WTC11 (cell line): ENCODE measurements at regions not wholly inside any gene's neighbourhood (a gene's known extent, or its start where the extent isn't known, plus 50 kb on each side); places are given as distances from the start of the nearest gene placed in this dataset.

Experiments used
- ATAC-seq: fragments of 200-7000 bp; cut with Tn5 transposase; 2 replicates; pipeline ENCODE4 v1.10.0; 2021; ENCODE audit warnings: mild to moderate bottlenecking, moderate library complexity
- CTCF ChIA-PET: fragments of 300-600 bp; sonication (Branson Sonifier 250); formaldehyde crosslinking; loops from one replicate; lab custom pipeline; 2021; ENCODE audit warnings: antibody characterized with exemption; lab: Charles Lee
- POLR2A ChIA-PET: fragments of 350-600 bp; sonication (Branson Sonifier 250); formaldehyde crosslinking; loops from one replicate; lab custom pipeline; 2021; ENCODE audit warnings: antibody characterized with exemption; lab: Charles Lee
- DNase-seq: peaks from one replicate; pipeline ENCODE4 v3.0.0; 2021; ENCODE audit warnings: low spot score
- H3K27ac Mint-ChIP-seq: 2 replicates; pipeline ENCODE4 v1.8.0; 2021; ENCODE audit warnings: mixed read lengths
- H3K27me3 Mint-ChIP-seq: 2 replicates; pipeline ENCODE4 v1.8.0; 2021; ENCODE audit warnings: low read depth, mild to moderate bottlenecking, moderate library complexity, mixed read lengths
- H3K36me3 Mint-ChIP-seq: 2 replicates; pipeline ENCODE4 v1.8.0; 2021; ENCODE audit warnings: mixed read lengths
- H3K4me1 Mint-ChIP-seq: 2 replicates; pipeline ENCODE4 v1.8.0; 2022; ENCODE audit warnings: mixed read lengths
- H3K4me3 Mint-ChIP-seq: 2 replicates; pipeline ENCODE4 v1.8.0; 2021; ENCODE audit warnings: mild to moderate bottlenecking, moderate library complexity, mixed read lengths
- H3K9me3 Mint-ChIP-seq: 2 replicates; pipeline ENCODE4 v1.8.0; 2021; ENCODE audit warnings: mixed read lengths
- ATF1 ChIP-seq: sonication (generic); formaldehyde crosslinking; IDR thresholded peaks from 2 replicates; pipeline ENCODE4 v1.8.1; 2023; ENCODE audit warnings: mild to moderate bottlenecking, moderate library complexity, missing genetic modification reagents
- CREB1 ChIP-seq: sonication (generic); formaldehyde crosslinking; IDR thresholded peaks from 2 replicates; pipeline ENCODE4 v1.8.0; 2023; ENCODE audit warnings: mild to moderate bottlenecking, missing genetic modification reagents
- EMX1 ChIP-seq: fragments of 250-450 bp; sonication (Bioruptor Pico); IDR thresholded peaks from 2 replicates; pipeline ENCODE4 v1.8.0; 2021; ENCODE audit warnings: mild to moderate bottlenecking
- FOXJ3 ChIP-seq: sonication (generic); formaldehyde crosslinking; IDR thresholded peaks from 2 replicates; pipeline ENCODE4 v1.9.0; 2021; ENCODE audit warnings: missing genetic modification reagents, mild to moderate bottlenecking, borderline replicate concordance
- FOXP1 ChIP-seq: sonication (generic); formaldehyde crosslinking; IDR thresholded peaks from 2 replicates; pipeline ENCODE4 v1.8.0; 2022; ENCODE audit warnings: missing genetic modification reagents, mild to moderate bottlenecking, moderate library complexity, borderline replicate concordance
- GRHL2 ChIP-seq: fragments of 250-450 bp; sonication (Bioruptor Pico); IDR thresholded peaks from 2 replicates; pipeline ENCODE4 v1.8.0; 2022; ENCODE audit warnings: mild to moderate bottlenecking, moderate library complexity; ENCODE audit not compliant: insufficient replicate concordance, severe bottlenecking
- IRF2 ChIP-seq: sonication (generic); formaldehyde crosslinking; IDR thresholded peaks from 2 replicates; pipeline ENCODE4 v1.8.0; 2022; ENCODE audit warnings: low read depth, missing genetic modification reagents, borderline replicate concordance
- JUN ChIP-seq: sonication (generic); formaldehyde crosslinking; IDR thresholded peaks from 2 replicates; pipeline ENCODE4 v1.8.0; 2023; ENCODE audit warnings: mild to moderate bottlenecking, missing genetic modification reagents
- MXD4 ChIP-seq: fragments of 250-450 bp; sonication (Bioruptor Pico); IDR thresholded peaks from 2 replicates; pipeline ENCODE4 v1.8.0; 2021; ENCODE audit warnings: mild to moderate bottlenecking, moderate library complexity, borderline replicate concordance
- NR1H2 ChIP-seq: sonication (generic); formaldehyde crosslinking; IDR thresholded peaks from 2 replicates; pipeline ENCODE4 v1.9.0; 2021; ENCODE audit warnings: mild to moderate bottlenecking, moderate library complexity, missing genetic modification reagents
- NR2C2 ChIP-seq: sonication (generic); formaldehyde crosslinking; IDR thresholded peaks from 2 replicates; pipeline ENCODE4 v1.8.0; 2022; ENCODE audit warnings: mild to moderate bottlenecking, missing genetic modification reagents
- OVOL2 ChIP-seq: fragments of 250-450 bp; sonication (Bioruptor Pico); IDR thresholded peaks from 2 replicates; pipeline ENCODE4 v1.9.0; 2021; ENCODE audit warnings: mild to moderate bottlenecking, borderline replicate concordance
- PRRX2 ChIP-seq: fragments of 250-450 bp; sonication (Bioruptor Pico); IDR thresholded peaks from 2 replicates; pipeline ENCODE4 v1.8.0; 2021; ENCODE audit warnings: mild to moderate bottlenecking
- RELA ChIP-seq: sonication (generic); formaldehyde crosslinking; IDR thresholded peaks from 2 replicates; pipeline ENCODE4 v1.8.1; 2022; ENCODE audit warnings: missing genetic modification reagents, mild to moderate bottlenecking, borderline replicate concordance
- RORB ChIP-seq: fragments of 250-450 bp; sonication (Bioruptor Pico); IDR thresholded peaks from 2 replicates; pipeline ENCODE4 v1.9.0; 2021; ENCODE audit warnings: mild to moderate bottlenecking
- SMAD3 ChIP-seq: sonication (generic); formaldehyde crosslinking; IDR thresholded peaks from 2 replicates; pipeline ENCODE4 v1.8.0; 2022; ENCODE audit warnings: missing genetic modification reagents, mild to moderate bottlenecking, borderline replicate concordance
- SMAD4 ChIP-seq: sonication (generic); formaldehyde crosslinking; IDR thresholded peaks from 2 replicates; pipeline ENCODE4 v1.8.0; 2022; ENCODE audit warnings: mild to moderate bottlenecking, missing genetic modification reagents
- TEAD1 ChIP-seq: sonication (generic); formaldehyde crosslinking; IDR thresholded peaks from 2 replicates; pipeline ENCODE4 v1.8.0; 2022; ENCODE audit warnings: mild to moderate bottlenecking, missing genetic modification reagents
- TEAD4 ChIP-seq: sonication (generic); formaldehyde crosslinking; IDR thresholded peaks from 2 replicates; pipeline ENCODE4 v1.8.0; 2022; ENCODE audit warnings: mild to moderate bottlenecking, missing genetic modification reagents
- ZNF121 ChIP-seq: sonication (generic); formaldehyde crosslinking; IDR thresholded peaks from 2 replicates; pipeline ENCODE4 v1.8.0; 2023; ENCODE audit warnings: missing genetic modification reagents
- ZNF138 ChIP-seq: sonication (generic); formaldehyde crosslinking; conservative IDR thresholded peaks from 2 replicates; pipeline ENCODE4 v1.8.1; 2022; ENCODE audit warnings: mild to moderate bottlenecking, moderate library complexity, missing genetic modification reagents
- ZNF317 ChIP-seq: sonication (generic); formaldehyde crosslinking; IDR thresholded peaks from 2 replicates; pipeline ENCODE4 v1.8.1; 2023; ENCODE audit warnings: low read depth, mild to moderate bottlenecking, moderate library complexity, missing genetic modification reagents, borderline replicate concordance
- TF ChIP-seq, protein P1 (sequence below): sonication (generic); formaldehyde crosslinking; IDR thresholded peaks from 2 replicates; pipeline ENCODE4 v1.8.0; 2022; ENCODE audit warnings: mild to moderate bottlenecking, missing genetic modification reagents
- TF ChIP-seq, protein P2 (sequence below): sonication (generic); formaldehyde crosslinking; IDR thresholded peaks from 2 replicates; pipeline ENCODE4 v1.8.1; 2022; ENCODE audit warnings: mild to moderate bottlenecking, missing genetic modification reagents, moderate library complexity, borderline replicate concordance
- TF ChIP-seq, protein P3 (sequence below): sonication (generic); formaldehyde crosslinking; conservative IDR thresholded peaks from 2 replicates; pipeline ENCODE4 v1.8.1; 2023; ENCODE audit warnings: mild to moderate bottlenecking, low read depth, missing genetic modification reagents, moderate library complexity
- TF ChIP-seq, protein P4 (sequence below): sonication (generic); formaldehyde crosslinking; IDR thresholded peaks from 2 replicates; pipeline ENCODE4 v1.8.0; 2022; ENCODE audit warnings: mild to moderate bottlenecking, missing genetic modification reagents
- TF ChIP-seq, protein P5 (sequence below): sonication (generic); formaldehyde crosslinking; IDR thresholded peaks from 2 replicates; pipeline ENCODE4 v1.8.0; 2022; ENCODE audit warnings: mild to moderate bottlenecking, missing genetic modification reagents
- TF ChIP-seq, protein P6 (sequence below): sonication (generic); formaldehyde crosslinking; IDR thresholded peaks from 2 replicates; pipeline ENCODE4 v1.8.1; 2022; ENCODE audit warnings: mild to moderate bottlenecking, moderate library complexity, missing genetic modification reagents

DNA sequence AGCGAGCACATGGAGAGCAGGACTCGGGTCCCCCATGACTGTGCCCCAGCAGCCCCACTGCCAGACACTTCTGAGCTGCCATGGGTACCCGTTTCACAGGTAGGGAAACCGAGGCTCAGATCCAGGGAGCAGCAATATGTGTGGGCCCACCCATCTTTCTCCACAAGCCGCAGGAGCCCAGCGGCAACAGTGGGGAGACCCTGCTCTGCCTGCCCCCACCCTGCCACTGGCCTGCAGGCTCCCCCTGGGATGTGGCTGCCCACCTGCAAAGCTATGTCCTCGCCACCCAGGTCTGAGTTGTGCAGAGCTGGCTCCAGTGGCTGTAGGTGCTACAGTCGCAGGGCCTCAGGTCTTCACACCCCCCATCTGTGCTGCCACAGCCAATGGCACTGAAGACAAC lies 50.6 kb upstream of the C1QTNF9B start:
- H3K27me3 Mint-ChIP-seq, result no peaks in the 10 kb centered on the region
- H3K36me3 Mint-ChIP-seq, result no peaks in the 10 kb centered on the region
- DNase-seq (no peak), ATAC-seq (no peak)
- CTCF ChIA-PET, result interaction anchor here (1.3 kb wide), 1 partner anchor 9 kb away, joined by 3 read pairs; no protein-coding TSS in a partner anchor
- peaks cover 5% of the 10 kb centered on the region; the same call in 1 of the 2 replicates for H3K9me3 Mint-ChIP-seq
- TF ChIP-seq, protein P1, sequence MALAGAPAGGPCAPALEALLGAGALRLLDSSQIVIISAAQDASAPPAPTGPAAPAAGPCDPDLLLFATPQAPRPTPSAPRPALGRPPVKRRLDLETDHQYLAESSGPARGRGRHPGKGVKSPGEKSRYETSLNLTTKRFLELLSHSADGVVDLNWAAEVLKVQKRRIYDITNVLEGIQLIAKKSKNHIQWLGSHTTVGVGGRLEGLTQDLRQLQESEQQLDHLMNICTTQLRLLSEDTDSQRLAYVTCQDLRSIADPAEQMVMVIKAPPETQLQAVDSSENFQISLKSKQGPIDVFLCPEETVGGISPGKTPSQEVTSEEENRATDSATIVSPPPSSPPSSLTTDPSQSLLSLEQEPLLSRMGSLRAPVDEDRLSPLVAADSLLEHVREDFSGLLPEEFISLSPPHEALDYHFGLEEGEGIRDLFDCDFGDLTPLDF, result no peak
- no peak for TF ChIP-seq SMAD4 (CRISPR knock-in tag)
- no peak for TF ChIP-seq FOXJ3 (CRISPR knock-in tag)
- TF ChIP-seq CREB1 (CRISPR knock-in tag), result no peak
- TF ChIP-seq EMX1 (CRISPR knock-in tag), result no peak
- TF ChIP-seq SMAD3 (CRISPR knock-in tag), result no peak
- TF ChIP-seq, protein P2, sequence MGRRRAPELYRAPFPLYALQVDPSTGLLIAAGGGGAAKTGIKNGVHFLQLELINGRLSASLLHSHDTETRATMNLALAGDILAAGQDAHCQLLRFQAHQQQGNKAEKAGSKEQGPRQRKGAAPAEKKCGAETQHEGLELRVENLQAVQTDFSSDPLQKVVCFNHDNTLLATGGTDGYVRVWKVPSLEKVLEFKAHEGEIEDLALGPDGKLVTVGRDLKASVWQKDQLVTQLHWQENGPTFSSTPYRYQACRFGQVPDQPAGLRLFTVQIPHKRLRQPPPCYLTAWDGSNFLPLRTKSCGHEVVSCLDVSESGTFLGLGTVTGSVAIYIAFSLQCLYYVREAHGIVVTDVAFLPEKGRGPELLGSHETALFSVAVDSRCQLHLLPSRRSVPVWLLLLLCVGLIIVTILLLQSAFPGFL (CRISPR knock-in tag), result no peak
- no peak for TF ChIP-seq TEAD1 (CRISPR knock-in tag)
- TF ChIP-seq, protein P3, sequence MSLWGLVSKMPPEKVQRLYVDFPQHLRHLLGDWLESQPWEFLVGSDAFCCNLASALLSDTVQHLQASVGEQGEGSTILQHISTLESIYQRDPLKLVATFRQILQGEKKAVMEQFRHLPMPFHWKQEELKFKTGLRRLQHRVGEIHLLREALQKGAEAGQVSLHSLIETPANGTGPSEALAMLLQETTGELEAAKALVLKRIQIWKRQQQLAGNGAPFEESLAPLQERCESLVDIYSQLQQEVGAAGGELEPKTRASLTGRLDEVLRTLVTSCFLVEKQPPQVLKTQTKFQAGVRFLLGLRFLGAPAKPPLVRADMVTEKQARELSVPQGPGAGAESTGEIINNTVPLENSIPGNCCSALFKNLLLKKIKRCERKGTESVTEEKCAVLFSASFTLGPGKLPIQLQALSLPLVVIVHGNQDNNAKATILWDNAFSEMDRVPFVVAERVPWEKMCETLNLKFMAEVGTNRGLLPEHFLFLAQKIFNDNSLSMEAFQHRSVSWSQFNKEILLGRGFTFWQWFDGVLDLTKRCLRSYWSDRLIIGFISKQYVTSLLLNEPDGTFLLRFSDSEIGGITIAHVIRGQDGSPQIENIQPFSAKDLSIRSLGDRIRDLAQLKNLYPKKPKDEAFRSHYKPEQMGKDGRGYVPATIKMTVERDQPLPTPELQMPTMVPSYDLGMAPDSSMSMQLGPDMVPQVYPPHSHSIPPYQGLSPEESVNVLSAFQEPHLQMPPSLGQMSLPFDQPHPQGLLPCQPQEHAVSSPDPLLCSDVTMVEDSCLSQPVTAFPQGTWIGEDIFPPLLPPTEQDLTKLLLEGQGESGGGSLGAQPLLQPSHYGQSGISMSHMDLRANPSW (CRISPR knock-in tag), result no peak
- no peak for TF ChIP-seq NR1H2 (CRISPR knock-in tag)
- H3K27ac Mint-ChIP-seq, result no peak overlapping the region
- POLR2A ChIA-PET, result no interaction called here
- H3K4me1 Mint-ChIP-seq, result no peaks in the 10 kb centered on the region
- no peak overlapping the region for H3K4me3 Mint-ChIP-seq

DNA sequence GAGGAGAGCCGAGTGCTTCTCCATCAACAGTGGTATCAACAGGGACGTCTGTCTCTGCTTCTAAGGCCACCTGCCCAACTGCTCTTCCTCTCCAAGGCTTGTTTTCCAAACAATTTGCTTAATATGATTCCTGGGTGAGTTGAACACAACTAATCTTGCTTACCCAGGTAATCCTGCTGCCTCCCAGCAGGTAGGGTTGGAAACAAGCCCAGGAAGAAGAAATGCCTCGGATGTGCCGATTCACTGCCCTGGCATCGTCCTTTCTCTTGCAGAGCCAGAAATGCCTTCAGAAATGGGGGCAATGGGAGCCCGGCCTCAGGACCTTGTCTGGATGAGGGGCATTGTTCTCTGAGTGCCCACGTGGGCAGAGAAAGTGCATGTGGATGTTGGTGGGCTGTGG lies 51.9 kb upstream of the C1QTNF9B start:
- peaks cover 5% of the 10 kb centered on the region; the same call in 1 of the 2 replicates for H3K9me3 Mint-ChIP-seq
- no peak overlapping the region for H3K4me3 Mint-ChIP-seq
- ATAC-seq (no peak), DNase-seq (no peak)
- H3K27ac Mint-ChIP-seq, result no peak overlapping the region
- no peaks in the 10 kb centered on the region for H3K27me3 Mint-ChIP-seq
- POLR2A ChIA-PET, result no interaction called here
- CTCF ChIA-PET, result interaction anchor here (1.0 kb wide), 1 partner anchor 12 kb away, joined by 8 read pairs; no protein-coding TSS in a partner anchor
- no peaks in the 10 kb centered on the region for H3K4me1 Mint-ChIP-seq
- TF ChIP-seq MXD4 (no peak), TEAD4 (CRISPR knock-in tag) (no peak), FOXP1 (CRISPR knock-in tag) (no peak), IRF2 (no peak), GRHL2 (CRISPR knock-in tag) (no peak), OVOL2 (CRISPR knock-in tag) (no peak), PRRX2 (CRISPR knock-in tag) (no peak), RORB (CRISPR knock-in tag) (no peak), NR2C2 (no peak), ZNF138 (CRISPR knock-in tag) (no peak), RELA (CRISPR knock-in tag) (no peak), ZNF317 (no peak), ATF1 (CRISPR knock-in tag) (no peak), ZNF121 (no peak), JUN (CRISPR knock-in tag) (no peak)
- TF ChIP-seq, protein P4, sequence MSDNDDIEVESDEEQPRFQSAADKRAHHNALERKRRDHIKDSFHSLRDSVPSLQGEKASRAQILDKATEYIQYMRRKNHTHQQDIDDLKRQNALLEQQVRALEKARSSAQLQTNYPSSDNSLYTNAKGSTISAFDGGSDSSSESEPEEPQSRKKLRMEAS (CRISPR knock-in tag), result no peak
- TF ChIP-seq, protein P5, sequence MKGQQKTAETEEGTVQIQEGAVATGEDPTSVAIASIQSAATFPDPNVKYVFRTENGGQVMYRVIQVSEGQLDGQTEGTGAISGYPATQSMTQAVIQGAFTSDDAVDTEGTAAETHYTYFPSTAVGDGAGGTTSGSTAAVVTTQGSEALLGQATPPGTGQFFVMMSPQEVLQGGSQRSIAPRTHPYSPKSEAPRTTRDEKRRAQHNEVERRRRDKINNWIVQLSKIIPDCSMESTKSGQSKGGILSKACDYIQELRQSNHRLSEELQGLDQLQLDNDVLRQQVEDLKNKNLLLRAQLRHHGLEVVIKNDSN (CRISPR knock-in tag), result no peak
- TF ChIP-seq, protein P6, sequence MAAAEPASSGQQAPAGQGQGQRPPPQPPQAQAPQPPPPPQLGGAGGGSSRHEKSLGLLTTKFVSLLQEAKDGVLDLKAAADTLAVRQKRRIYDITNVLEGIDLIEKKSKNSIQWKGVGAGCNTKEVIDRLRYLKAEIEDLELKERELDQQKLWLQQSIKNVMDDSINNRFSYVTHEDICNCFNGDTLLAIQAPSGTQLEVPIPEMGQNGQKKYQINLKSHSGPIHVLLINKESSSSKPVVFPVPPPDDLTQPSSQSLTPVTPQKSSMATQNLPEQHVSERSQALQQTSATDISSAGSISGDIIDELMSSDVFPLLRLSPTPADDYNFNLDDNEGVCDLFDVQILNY (CRISPR knock-in tag), result no peak
- no peaks in the 10 kb centered on the region for H3K36me3 Mint-ChIP-seq
